ENCODE measurements at regions not wholly inside any gene's neighbourhood (a gene's known extent, or its start where the extent isn't known, plus 50 kb on each side); places are given as distances from the start of the nearest gene placed in this dataset.

- no peak for DNase-seq
These were observed 392.1 kb upstream of the HS6ST1 start for GRCh38 chr2:128710729-128711128.

- no peak for DNase-seq
These were observed 395.6 kb upstream of the HS6ST1 start for GRCh38 chr2:128714285-128714684.

GRCh38 chr2:128714851-128715312 lies 396.2 kb upstream of the HS6ST1 start:
- DNase-seq, result no peak

- no peak for DNase-seq
These were observed 396.7 kb upstream of the HS6ST1 start for GRCh38 chr2:128715360-128715759.

GRCh38 chr2:128716299-128716721 lies 397.6 kb upstream of the HS6ST1 start:
- DNase-seq, result no peak

- DNase-seq, result no peak
These were observed 399.4 kb upstream of the HS6ST1 start for GRCh38 chr2:128717758-128718710.

GRCh38 chr2:128720080-128721022 lies 401.7 kb upstream of the HS6ST1 start:
- no peak for DNase-seq

- DNase-seq, result no peak
These were observed 402.4 kb upstream of the HS6ST1 start for GRCh38 chr2:128721096-128721495.

- DNase-seq, result no peak
These were observed 403.8 kb upstream of the HS6ST1 start for GRCh38 chr2:128722489-128722888.

- no peak for DNase-seq
These were observed 405.9 kb upstream of the HS6ST1 start for GRCh38 chr2:128724547-128724946.

- DNase-seq, result no peak
These were observed 406.3 kb upstream of the HS6ST1 start for GRCh38 chr2:128724972-128725371.

GRCh38 chr2:128726236-128726635 lies 407.6 kb upstream of the HS6ST1 start:
- no peak for DNase-seq

- DNase-seq, result no peak
These were observed 408.2 kb upstream of the HS6ST1 start for GRCh38 chr2:128726911-128727310.

GRCh38 chr2:128727404-128727803 lies 408.7 kb upstream of the HS6ST1 start:
- DNase-seq, result no peak

GRCh38 chr2:128727914-128728313 lies 409.2 kb upstream of the HS6ST1 start:
- DNase-seq, result no peak

- DNase-seq, result no peak
These were observed 410.4 kb upstream of the HS6ST1 start for GRCh38 chr2:128729051-128729450.

GRCh38 chr2:128731994-128732650 lies 413.5 kb upstream of the HS6ST1 start:
- no peak for DNase-seq

- no peak for DNase-seq
These were observed 414.3 kb upstream of the HS6ST1 start for GRCh38 chr2:128732976-128733431.

- DNase-seq, result no peak
These were observed 414.8 kb upstream of the HS6ST1 start for GRCh38 chr2:128733450-128733849.

- no peak for DNase-seq
These were observed 416.0 kb upstream of the HS6ST1 start for GRCh38 chr2:128734521-128735295.

- no peak for DNase-seq
These were observed 416.8 kb upstream of the HS6ST1 start for GRCh38 chr2:128735296-128735960.
